Astrocyte of the cerebellum (primary cell): ENCODE measurements at regions not wholly inside any gene's neighbourhood (a gene's known extent, or its start where the extent isn't known, plus 50 kb on each side); places are given as distances from the start of the nearest gene placed in this dataset.

Source experiments
- DNase-seq: peaks from one replicate; pipeline ENCODE4 v3.0.0-alpha.2; 2011; ENCODE audit warnings: low read depth
- H3K4me3 ChIP-seq: 2 replicates; pipeline ENCODE4 v1.5.1; 2011; ENCODE audit warnings: mild to moderate bottlenecking, low read depth, low read length, moderate library complexity
- in situ Hi-C: cut with HindIII; loops from 2 replicates; pipeline ENCODE4 v1.10.0; 2017; ENCODE audit warnings: low sequenced_read_pairs
- TF ChIP-seq, protein P1 (sequence below): IDR thresholded peaks from 2 replicates; pipeline ENCODE4 v1.5.1; 2012; ENCODE audit warnings: low read length, low read depth, moderate library complexity, mild to moderate bottlenecking; ENCODE audit errors: missing control alignments

DNA sequence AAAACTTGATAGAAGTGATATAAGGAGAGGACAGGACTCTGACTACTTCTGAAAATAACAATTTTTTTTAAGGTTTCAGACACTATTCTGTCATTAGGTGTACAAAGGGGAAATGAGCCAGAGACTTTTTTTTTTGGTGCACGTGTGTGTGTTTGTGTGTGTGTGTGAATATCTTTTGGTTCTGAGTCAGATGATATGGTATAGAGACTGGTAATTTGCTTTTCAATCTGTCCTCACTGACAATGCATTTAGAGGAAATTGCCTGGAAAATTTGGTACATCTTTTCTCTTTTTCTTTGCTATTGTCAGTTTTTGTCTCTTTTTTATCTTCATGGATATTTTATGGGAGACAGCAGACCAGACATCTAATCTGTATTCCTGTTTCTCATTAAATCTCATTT is 59.3 kb downstream of the DDIT4L start:
- in situ Hi-C loops = no loop called here
- no peak overlapping the region for H3K4me3 ChIP-seq
- TF ChIP-seq, protein P1, sequence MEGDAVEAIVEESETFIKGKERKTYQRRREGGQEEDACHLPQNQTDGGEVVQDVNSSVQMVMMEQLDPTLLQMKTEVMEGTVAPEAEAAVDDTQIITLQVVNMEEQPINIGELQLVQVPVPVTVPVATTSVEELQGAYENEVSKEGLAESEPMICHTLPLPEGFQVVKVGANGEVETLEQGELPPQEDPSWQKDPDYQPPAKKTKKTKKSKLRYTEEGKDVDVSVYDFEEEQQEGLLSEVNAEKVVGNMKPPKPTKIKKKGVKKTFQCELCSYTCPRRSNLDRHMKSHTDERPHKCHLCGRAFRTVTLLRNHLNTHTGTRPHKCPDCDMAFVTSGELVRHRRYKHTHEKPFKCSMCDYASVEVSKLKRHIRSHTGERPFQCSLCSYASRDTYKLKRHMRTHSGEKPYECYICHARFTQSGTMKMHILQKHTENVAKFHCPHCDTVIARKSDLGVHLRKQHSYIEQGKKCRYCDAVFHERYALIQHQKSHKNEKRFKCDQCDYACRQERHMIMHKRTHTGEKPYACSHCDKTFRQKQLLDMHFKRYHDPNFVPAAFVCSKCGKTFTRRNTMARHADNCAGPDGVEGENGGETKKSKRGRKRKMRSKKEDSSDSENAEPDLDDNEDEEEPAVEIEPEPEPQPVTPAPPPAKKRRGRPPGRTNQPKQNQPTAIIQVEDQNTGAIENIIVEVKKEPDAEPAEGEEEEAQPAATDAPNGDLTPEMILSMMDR = no peak
- DNase-seq = no peak

DNA sequence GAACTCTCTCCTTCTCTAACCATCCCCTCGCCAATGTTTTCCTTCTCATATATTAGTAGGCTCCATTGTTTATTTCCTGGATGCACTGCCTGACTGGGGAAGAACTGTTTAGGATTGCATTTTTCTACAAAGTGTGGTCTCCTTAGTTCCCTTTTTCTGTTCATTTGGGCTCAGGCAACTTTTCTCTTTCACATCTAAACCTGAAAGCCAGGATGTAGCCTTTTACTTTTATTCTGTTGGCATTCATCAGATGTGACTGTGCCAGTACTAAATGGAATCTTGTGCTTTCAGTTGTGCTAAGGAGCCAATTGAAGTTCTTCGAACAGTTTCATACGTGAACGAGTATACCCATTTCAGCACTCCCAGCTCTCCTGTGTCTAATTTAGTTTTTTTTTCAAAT is 59.8 kb downstream of the DDIT4L start:
- in situ Hi-C loops = no loop called here
- DNase-seq = no peak
- TF ChIP-seq, protein P1 = no peak
- H3K4me3 ChIP-seq = no peak overlapping the region

GRCh38 chr4:100129774-100130173 is 60.5 kb downstream of the DDIT4L start:
- no peak for DNase-seq
- no peak overlapping the region for H3K4me3 ChIP-seq
- in situ Hi-C loops = no loop called here
- TF ChIP-seq, protein P1 = no peak

- TF ChIP-seq, protein P1 = no peak
- in situ Hi-C loops = no loop called here
These were observed 61.9 kb downstream of the DDIT4L start for GRCh38 chr4:100128338-100128737.

GRCh38 chr4:100124715-100125114 is 65.6 kb downstream of the DDIT4L start:
- TF ChIP-seq, protein P1 = no peak
- H3K4me3 ChIP-seq = no peak overlapping the region
- in situ Hi-C loops = no loop called here
- no peak for DNase-seq

More at GRCh38 chr4:100128338-100128737, 61.9 kb downstream of the DDIT4L start:
- H3K4me3 ChIP-seq = no peak overlapping the region
- DNase-seq = no peak

DNA sequence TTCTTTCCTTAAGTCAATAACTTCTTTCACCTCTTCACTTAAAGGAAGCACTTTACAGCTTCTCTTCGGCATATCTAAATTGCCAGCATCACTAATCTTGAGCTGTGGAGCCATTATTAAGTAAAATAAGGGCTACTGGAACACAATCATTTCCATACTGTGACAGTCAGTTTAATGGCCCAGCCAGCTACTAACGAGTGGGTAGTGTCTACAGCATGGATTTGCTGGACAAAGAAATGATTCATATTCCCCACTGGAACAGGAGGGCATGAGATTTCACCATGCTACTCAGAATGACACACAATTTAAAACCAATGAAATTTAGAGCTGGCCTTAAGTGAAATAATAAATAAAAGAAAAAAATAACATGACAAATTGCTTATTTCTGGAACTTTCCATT is 72.1 kb downstream of the DDIT4L start:
- in situ Hi-C loops = no loop called here
- no peak overlapping the region for H3K4me3 ChIP-seq
- DNase-seq = no peak
- TF ChIP-seq, protein P1 = no peak

DNA sequence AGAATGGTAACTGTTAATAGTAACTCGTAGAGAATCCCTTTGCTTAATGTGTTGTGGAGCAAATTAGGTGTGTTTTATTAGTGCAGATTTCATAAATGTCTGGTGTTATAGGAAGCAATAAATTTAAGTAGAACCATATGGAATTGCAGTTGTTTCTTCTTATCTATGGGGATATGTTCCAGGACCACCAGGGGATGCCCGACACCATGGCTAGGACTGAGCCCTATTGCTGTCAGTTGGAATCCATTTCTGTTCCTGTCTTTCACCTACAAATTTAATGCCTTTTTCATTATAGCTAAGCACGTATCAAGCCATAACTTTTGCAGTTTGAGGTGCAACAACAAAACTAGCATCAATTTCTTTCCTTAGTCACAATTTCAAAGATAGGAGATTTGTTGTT is 72.5 kb downstream of the DDIT4L start:
- in situ Hi-C loops = no loop called here
- TF ChIP-seq, protein P1 = no peak
- H3K4me3 ChIP-seq = no peak overlapping the region
- no peak for DNase-seq
